GM13977 (cell line): ENCODE measurements at regions not wholly inside any gene's neighbourhood (a gene's known extent, or its start where the extent isn't known, plus 50 kb on each side); places are given as distances from the start of the nearest gene placed in this dataset.

Source experiments
- DNase-seq: peaks from one replicate; pipeline ENCODE4 v3.0.0; 2012; ENCODE audit warnings: low spot score
- in situ Hi-C: fragments of 300-500 bp; cut with MboI; formaldehyde crosslinking; loops from one replicate; pipeline ENCODE4 v1.12.0; 2022; ENCODE audit warnings: low sequenced_read_pairs, low pct_unique_long_range_greater_than_20kb, mixed read lengths, inconsistent platforms; ENCODE audit not compliant: unreplicated experiment
- TF ChIP-seq, protein P1 (sequence below): IDR thresholded peaks from 2 replicates; pipeline ENCODE4 v1.5.1; 2012; ENCODE audit warnings: mild to moderate bottlenecking, control low read depth; ENCODE audit not compliant: insufficient read depth; ENCODE audit errors: extremely low read depth, missing control alignments

DNA sequence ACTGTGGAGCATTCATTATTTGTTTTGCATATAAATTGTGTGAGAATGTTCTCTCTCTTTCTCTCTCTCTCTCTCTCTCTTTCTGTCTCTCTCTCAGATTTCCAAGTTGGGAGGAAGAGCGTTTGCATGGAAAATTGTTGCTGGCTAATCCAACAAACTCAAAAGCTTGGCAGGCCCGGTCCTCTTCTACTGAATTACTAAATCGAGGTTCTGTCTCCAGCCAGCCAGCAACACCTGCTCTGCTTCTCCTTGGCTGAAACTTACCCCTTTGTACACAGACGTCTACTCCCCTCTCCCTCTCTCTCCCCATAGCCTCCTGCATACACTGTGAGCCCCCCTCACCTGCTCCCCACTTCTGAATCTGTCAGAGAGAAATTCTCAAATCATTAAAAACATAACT is 996.4 kb upstream of the AUTS2 start:
- DNase-seq, result no peak
- in situ Hi-C loops, result no loop called here
- TF ChIP-seq, protein P1, sequence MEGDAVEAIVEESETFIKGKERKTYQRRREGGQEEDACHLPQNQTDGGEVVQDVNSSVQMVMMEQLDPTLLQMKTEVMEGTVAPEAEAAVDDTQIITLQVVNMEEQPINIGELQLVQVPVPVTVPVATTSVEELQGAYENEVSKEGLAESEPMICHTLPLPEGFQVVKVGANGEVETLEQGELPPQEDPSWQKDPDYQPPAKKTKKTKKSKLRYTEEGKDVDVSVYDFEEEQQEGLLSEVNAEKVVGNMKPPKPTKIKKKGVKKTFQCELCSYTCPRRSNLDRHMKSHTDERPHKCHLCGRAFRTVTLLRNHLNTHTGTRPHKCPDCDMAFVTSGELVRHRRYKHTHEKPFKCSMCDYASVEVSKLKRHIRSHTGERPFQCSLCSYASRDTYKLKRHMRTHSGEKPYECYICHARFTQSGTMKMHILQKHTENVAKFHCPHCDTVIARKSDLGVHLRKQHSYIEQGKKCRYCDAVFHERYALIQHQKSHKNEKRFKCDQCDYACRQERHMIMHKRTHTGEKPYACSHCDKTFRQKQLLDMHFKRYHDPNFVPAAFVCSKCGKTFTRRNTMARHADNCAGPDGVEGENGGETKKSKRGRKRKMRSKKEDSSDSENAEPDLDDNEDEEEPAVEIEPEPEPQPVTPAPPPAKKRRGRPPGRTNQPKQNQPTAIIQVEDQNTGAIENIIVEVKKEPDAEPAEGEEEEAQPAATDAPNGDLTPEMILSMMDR, result no peak

DNA sequence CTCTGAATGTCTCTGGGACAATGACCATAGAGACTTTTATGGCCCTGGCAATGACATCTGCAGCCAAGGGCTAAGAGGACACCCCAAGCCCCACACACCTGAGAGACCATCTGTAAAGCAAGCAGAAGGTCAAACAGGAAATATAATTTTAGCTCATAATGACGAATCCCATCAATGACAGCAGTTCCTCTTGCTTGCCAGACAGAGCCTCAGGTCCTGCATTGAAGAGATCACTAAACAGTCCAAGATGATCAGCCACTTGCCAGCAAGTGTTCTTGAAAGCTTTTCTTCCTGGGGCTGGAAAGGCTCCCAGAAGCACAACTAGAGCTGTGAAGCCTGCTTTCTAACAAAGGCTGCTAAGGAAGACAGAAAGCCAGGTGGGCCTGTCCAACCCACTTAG is 993.7 kb upstream of the AUTS2 start:
- TF ChIP-seq, protein P1, result no peak
- in situ Hi-C loops, result no loop called here

DNA sequence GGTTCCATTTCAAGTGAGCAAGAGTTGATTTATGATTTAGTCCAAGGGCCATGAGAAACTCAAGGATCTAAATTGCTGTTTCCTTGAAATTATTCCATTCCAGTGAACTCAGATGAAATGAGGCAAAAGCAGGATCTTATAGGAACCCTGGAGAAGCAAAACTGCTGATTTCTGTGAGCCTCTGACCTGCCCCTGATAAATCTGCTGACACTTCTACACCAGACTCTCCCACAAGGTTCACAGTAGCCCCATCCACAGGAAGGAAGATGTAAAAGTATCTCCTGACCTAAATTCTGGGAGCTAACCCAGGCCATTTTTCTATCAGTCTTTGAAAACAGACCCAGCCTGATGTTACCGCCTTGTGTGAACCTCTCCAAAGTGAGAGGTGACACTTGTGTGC is 987.6 kb upstream of the AUTS2 start:
- in situ Hi-C loops, result no loop called here

More for the DNA sequence above, 993.7 kb upstream of the AUTS2 start:
- DNase-seq, result no peak

DNA sequence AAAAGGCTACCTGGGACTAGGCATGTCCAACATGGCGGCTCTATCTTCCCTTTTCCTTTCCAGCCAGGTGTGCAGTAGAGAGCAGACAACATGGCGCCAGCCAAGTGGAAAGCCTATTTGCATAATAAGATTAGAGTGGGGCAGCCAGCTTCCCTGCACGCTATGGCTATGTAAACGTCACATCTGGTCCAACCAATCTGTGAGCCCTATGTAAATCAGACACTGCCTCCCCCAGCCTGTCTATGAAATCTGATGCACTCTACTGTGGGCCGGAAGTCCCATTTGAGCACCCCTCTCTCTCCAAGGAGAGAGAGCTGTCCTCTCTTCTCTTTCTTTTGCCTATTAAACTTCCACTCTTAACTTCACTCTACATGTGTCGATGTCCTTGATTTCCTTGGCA is 984.9 kb upstream of the AUTS2 start:
- TF ChIP-seq, protein P1, result no peak
- in situ Hi-C loops, result no loop called here
- no peak for DNase-seq

More for the DNA sequence above, 987.6 kb upstream of the AUTS2 start:
- no peak for DNase-seq
- TF ChIP-seq, protein P1, result no peak

DNA sequence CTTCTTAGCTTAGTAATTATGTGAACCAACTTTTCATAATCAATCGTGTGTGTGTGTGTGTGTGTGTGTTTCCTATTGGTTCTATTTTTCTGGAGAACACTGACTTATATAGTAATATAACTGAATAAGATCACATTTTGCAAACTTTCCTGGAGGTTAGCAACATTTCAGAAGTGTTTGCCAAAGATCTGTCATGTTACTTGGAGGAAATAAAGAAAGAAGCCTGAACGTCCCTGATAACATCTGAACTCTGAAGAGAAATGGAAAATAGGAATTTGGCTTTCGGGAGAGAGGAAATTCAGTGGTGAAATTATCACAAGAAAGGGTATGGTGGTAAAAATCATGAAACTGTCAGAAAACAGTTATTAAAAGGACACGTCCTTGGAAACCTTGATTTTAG is 984.4 kb upstream of the AUTS2 start:
- in situ Hi-C loops, result no loop called here
- no peak for DNase-seq
- TF ChIP-seq, protein P1, result no peak

DNA sequence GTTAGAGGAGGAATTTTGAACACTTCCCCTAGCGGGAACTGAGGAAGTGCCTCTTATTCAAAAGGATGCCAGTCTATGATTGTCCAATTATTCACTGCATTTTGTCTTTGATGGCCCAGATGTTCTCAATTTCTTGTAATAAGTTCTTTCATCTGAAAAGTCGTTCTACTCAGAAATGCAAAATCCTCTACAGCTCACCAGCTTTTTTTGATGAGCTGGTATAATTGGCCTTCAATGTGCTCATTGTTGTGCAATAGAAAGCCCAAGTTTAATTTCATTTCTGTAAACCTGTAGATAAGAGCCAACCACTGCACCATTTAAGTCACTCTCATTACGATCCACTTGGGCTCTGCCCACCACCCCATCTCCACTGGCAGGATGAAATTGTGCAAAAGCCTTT is 978.7 kb upstream of the AUTS2 start:
- in situ Hi-C loops, result no loop called here
- TF ChIP-seq, protein P1, result no peak
- DNase-seq, result no peak

DNA sequence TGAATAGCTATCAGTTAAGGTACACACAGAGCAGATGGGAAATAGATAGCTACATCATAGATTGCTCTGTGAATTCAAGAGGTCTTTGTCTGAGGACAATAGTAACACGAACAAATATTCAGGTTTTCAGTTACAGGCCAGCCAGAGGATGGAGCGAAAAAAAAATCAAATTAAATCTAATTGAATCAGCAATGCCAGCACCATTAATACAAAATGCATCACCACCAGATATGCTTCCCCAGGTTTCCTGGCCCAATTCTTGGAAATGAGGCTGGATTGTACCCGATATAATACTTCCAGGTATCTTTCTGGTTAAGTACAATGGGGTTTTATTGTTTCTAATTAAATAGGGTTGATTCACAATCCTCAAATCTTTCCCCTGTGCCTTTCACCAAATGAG is 975.8 kb upstream of the AUTS2 start:
- in situ Hi-C loops, result no loop called here
- no peak for DNase-seq
- TF ChIP-seq, protein P1, result no peak
